ENCODE measurements at regions not wholly inside any gene's neighbourhood (a gene's known extent, or its start where the extent isn't known, plus 50 kb on each side); places are given as distances from the start of the nearest gene placed in this dataset.

DNA sequence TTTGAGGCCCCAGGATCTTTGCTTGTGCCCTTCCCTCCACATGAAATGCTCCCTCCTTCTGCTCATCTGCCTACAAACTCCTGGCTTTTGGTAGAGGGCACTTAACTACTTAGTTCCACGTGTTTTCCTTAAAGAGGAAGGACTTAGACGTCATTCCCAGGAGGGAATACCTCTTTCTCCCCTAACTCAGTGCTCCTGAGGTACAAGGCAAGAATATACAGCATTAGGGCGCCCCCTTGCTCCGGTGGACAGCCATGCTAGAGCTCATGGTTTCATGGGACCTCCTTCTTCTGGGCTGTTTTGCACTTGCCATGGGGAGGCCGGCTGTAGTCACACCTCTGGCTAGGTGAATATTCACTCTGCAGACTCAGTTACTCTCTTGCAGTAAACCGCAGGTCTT, 93.8 kb upstream of the LY86 start:
- TF ChIP-seq ATF3 (CRISPR knock-in tag; conservative IDR thresholded peaks at IDR 0.05) (no peak), ZNF121 (CRISPR knock-in tag; IDR thresholded peaks at IDR 0.05) (no peak), NFATC4 (CRISPR knock-in tag; IDR thresholded peaks at IDR 0.05) (no peak), ZNF671 (CRISPR knock-in tag; IDR thresholded peaks at IDR 0.05) (no peak), FOXJ3 (CRISPR knock-in tag; IDR thresholded peaks at IDR 0.05; ENCODE audit: borderline replicate concordance) (no peak), FOXP1 (CRISPR knock-in tag; IDR thresholded peaks at IDR 0.05; ENCODE audit: borderline replicate concordance) (no peak), JAZF1 (CRISPR knock-in tag; IDR thresholded peaks at IDR 0.05) (no peak), NFYB (CRISPR knock-in tag; conservative IDR thresholded peaks at IDR 0.05; ENCODE audit: low read depth) (no peak), PRRX2 (CRISPR knock-in tag; IDR thresholded peaks at IDR 0.05) (no peak), ZSCAN18 (CRISPR knock-in tag; IDR thresholded peaks at IDR 0.05) (no peak), SMAD3 (CRISPR knock-in tag; IDR thresholded peaks at IDR 0.05; ENCODE audit: borderline replicate concordance) (0 out of 2 replicates have a peak, but pooled peaks have one; percentile 23), ATF1 (CRISPR knock-in tag; IDR thresholded peaks at IDR 0.05) (no peak), ETV6 (CRISPR knock-in tag; IDR thresholded peaks at IDR 0.05) (no peak), CREB1 (CRISPR knock-in tag; IDR thresholded peaks at IDR 0.05) (no peak), GTF2I (CRISPR knock-in tag; conservative IDR thresholded peaks at IDR 0.05) (peak; percentile 55; the same call in 1 of the 2 replicates), RORB (CRISPR knock-in tag; IDR thresholded peaks at IDR 0.05) (no peak)
- TF ChIP-seq, protein P1, sequence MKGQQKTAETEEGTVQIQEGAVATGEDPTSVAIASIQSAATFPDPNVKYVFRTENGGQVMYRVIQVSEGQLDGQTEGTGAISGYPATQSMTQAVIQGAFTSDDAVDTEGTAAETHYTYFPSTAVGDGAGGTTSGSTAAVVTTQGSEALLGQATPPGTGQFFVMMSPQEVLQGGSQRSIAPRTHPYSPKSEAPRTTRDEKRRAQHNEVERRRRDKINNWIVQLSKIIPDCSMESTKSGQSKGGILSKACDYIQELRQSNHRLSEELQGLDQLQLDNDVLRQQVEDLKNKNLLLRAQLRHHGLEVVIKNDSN (CRISPR knock-in tag; IDR thresholded peaks at IDR 0.05), result no peak
- TF ChIP-seq, protein P2, sequence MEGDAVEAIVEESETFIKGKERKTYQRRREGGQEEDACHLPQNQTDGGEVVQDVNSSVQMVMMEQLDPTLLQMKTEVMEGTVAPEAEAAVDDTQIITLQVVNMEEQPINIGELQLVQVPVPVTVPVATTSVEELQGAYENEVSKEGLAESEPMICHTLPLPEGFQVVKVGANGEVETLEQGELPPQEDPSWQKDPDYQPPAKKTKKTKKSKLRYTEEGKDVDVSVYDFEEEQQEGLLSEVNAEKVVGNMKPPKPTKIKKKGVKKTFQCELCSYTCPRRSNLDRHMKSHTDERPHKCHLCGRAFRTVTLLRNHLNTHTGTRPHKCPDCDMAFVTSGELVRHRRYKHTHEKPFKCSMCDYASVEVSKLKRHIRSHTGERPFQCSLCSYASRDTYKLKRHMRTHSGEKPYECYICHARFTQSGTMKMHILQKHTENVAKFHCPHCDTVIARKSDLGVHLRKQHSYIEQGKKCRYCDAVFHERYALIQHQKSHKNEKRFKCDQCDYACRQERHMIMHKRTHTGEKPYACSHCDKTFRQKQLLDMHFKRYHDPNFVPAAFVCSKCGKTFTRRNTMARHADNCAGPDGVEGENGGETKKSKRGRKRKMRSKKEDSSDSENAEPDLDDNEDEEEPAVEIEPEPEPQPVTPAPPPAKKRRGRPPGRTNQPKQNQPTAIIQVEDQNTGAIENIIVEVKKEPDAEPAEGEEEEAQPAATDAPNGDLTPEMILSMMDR (IDR thresholded peaks at IDR 0.05), result peak; percentile 65
- TF ChIP-seq, protein P3, sequence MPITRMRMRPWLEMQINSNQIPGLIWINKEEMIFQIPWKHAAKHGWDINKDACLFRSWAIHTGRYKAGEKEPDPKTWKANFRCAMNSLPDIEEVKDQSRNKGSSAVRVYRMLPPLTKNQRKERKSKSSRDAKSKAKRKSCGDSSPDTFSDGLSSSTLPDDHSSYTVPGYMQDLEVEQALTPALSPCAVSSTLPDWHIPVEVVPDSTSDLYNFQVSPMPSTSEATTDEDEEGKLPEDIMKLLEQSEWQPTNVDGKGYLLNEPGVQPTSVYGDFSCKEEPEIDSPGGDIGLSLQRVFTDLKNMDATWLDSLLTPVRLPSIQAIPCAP (CRISPR knock-in tag; IDR thresholded peaks at IDR 0.05), result no peak
- Mint-ChIP-seq H3K9me3 (peaks cover 5% of the 10 kb centered on the region; the same call in 1 of the 2 replicates), H3K36me3 (no peaks in the 10 kb centered on the region), H3K4me1 (no peaks in the 10 kb centered on the region), H3K27ac (no peak overlapping the region), H3K4me3 (no peak overlapping the region), H3K27me3 (ENCODE audit: low read depth) (no peaks in the 10 kb centered on the region; the same call in none of the 2 replicates)
- DNase-seq (ENCODE audit: low spot score) (peak; percentile 85), ATAC-seq (peak; percentile 99)
- ChIA-PET CTCF (interaction anchor here (0.5 to 2.1 kb wide), 23 partner anchors 9 to 1072 kb away, joined by 3 to 25 read pairs (median 4); partner anchors contain the start of gene F13A1), POLR2A (interaction anchor here (0.6 to 1.4 kb wide), 2 partner anchors 52 to 175 kb away, joined by 3 to 4 read pairs; no protein-coding TSS in a partner anchor)

GRCh38 chr6:6495851-6496250, 92.7 kb upstream of the LY86 start:
- Mint-ChIP-seq H3K27me3 (ENCODE audit: low read depth) (no peaks in the 10 kb centered on the region; the same call in none of the 2 replicates), H3K4me1 (no peaks in the 10 kb centered on the region), H3K36me3 (no peaks in the 10 kb centered on the region), H3K4me3 (no peak overlapping the region), H3K9me3 (no peaks in the 10 kb centered on the region), H3K27ac (no peak overlapping the region)
- no peak for DNase-seq (ENCODE audit: low spot score)
- POLR2A ChIA-PET, result no interaction called here
- CTCF ChIA-PET, result interaction anchor here (1.2 to 2.1 kb wide), 3 partner anchors 51 to 438 kb away, joined by 3 to 25 read pairs (median 6); no protein-coding TSS in a partner anchor
- no peak for ATAC-seq
- no peak for TF ChIP-seq NFE2L1 (CRISPR knock-in tag; IDR thresholded peaks at IDR 0.05)
- TF ChIP-seq GRHL2 (CRISPR knock-in tag; IDR thresholded peaks at IDR 0.05; ENCODE audit: insufficient replicate concordance, severe bottlenecking), result no peak
- TF ChIP-seq ELF4 (CRISPR knock-in tag; IDR thresholded peaks at IDR 0.05; ENCODE audit: low read depth), result no peak
